ENCODE measurements at regions not wholly inside any gene's neighbourhood (a gene's known extent, or its start where the extent isn't known, plus 50 kb on each side); places are given as distances from the start of the nearest gene placed in this dataset.
A peak's percentile ranks its signal among the peaks of the same experiment; 100 is the strongest.

DNA sequence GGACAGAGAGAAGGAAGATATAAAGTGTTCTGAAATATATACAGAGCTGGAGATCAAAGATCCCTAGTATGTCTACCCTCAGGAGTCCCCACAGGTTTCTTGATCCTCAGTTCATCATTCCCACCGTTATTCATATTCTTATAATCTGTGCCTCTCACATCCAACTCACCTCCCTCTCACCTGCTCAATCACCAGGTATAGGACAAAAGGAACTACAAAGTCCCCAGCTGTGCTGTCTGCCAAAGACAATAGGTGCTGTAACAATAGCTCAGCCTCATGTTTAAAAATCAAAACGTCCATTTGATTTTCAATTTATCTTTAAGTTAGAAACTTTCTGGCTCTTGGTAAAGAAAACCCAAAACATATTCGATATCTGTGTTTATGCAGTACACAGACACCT lies 121.1 kb upstream of the PKN2 start:
- Histone ChIP-seq H3K36me3 (ENCODE audit: control insufficient read depth, insufficient read depth, low read length) (no peaks in the 10 kb centered on the region), H3K4me1 (ENCODE audit: control insufficient read depth, extremely low read depth, insufficient read depth, low read length) (no peaks in the 10 kb centered on the region), H2AFZ (ENCODE audit: low read length) (no peak overlapping the region), H3K4me2 (ENCODE audit: extremely low read depth, insufficient read depth, low read length) (no peak overlapping the region), H4K20me1 (ENCODE audit: control insufficient read depth, extremely low read depth, insufficient read depth, low read length) (no peaks in the 10 kb centered on the region), H3K79me2 (ENCODE audit: control insufficient read depth, insufficient read depth, low read length) (no peaks in the 10 kb centered on the region), H3K27me3 (ENCODE audit: control insufficient read depth, insufficient read depth, low read length) (no peaks in the 10 kb centered on the region), H3K9ac (ENCODE audit: insufficient read depth, low read length) (no peak overlapping the region), H3K27ac (ENCODE audit: insufficient read depth, low read length) (no peak overlapping the region), H3K9me3 (ENCODE audit: control insufficient read depth, insufficient read depth, low read depth, low read length) (no peaks in the 10 kb centered on the region), H3K4me3 (replicated peaks in 1 of 4; ENCODE audit: control extremely low read depth in 1 of 4, insufficient read depth in 1 of 4, low read depth in 3 of 4, low read length in 4 of 4) (no peak overlapping the region)
- DNase-seq (ENCODE audit: low read depth in 2 of 2): no peak
- no peak for TF ChIP-seq EZH2 (IDR thresholded peaks at IDR 0.05; ENCODE audit: low read length, missing control alignments)
- TF ChIP-seq, protein P1, sequence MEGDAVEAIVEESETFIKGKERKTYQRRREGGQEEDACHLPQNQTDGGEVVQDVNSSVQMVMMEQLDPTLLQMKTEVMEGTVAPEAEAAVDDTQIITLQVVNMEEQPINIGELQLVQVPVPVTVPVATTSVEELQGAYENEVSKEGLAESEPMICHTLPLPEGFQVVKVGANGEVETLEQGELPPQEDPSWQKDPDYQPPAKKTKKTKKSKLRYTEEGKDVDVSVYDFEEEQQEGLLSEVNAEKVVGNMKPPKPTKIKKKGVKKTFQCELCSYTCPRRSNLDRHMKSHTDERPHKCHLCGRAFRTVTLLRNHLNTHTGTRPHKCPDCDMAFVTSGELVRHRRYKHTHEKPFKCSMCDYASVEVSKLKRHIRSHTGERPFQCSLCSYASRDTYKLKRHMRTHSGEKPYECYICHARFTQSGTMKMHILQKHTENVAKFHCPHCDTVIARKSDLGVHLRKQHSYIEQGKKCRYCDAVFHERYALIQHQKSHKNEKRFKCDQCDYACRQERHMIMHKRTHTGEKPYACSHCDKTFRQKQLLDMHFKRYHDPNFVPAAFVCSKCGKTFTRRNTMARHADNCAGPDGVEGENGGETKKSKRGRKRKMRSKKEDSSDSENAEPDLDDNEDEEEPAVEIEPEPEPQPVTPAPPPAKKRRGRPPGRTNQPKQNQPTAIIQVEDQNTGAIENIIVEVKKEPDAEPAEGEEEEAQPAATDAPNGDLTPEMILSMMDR (conservative IDR thresholded peaks at IDR 0.05 in 1 of 2, IDR thresholded peaks at IDR 0.05 in 1 of 2; ENCODE audit: low read depth in 1 of 2, low read length in 2 of 2): no peak

- H3K4me1 ChIP-seq (ENCODE audit: control insufficient read depth, extremely low read depth, insufficient read depth, low read length): no peaks in the 10 kb centered on the region
- H3K4me2 ChIP-seq (ENCODE audit: extremely low read depth, insufficient read depth, low read length): no peak overlapping the region
- H3K36me3 ChIP-seq (ENCODE audit: control insufficient read depth, insufficient read depth, low read length): no peaks in the 10 kb centered on the region
- H3K9ac ChIP-seq (ENCODE audit: insufficient read depth, low read length): no peak overlapping the region
- no peaks in the 10 kb centered on the region for H3K9me3 ChIP-seq (ENCODE audit: control insufficient read depth, insufficient read depth, low read depth, low read length)
- no peak for DNase-seq (ENCODE audit: low read depth in 2 of 2)
- TF ChIP-seq, protein P1 (conservative IDR thresholded peaks at IDR 0.05 in 1 of 2, IDR thresholded peaks at IDR 0.05 in 1 of 2; ENCODE audit: low read depth in 1 of 2, low read length in 2 of 2): no peak
- no peak for TF ChIP-seq EZH2 (IDR thresholded peaks at IDR 0.05; ENCODE audit: low read length, missing control alignments)
- no peaks in the 10 kb centered on the region for H3K27me3 ChIP-seq (ENCODE audit: control insufficient read depth, insufficient read depth, low read length)
- H2AFZ ChIP-seq (ENCODE audit: low read length): no peak overlapping the region
- no peaks in the 10 kb centered on the region for H3K79me2 ChIP-seq (ENCODE audit: control insufficient read depth, insufficient read depth, low read length)
- H4K20me1 ChIP-seq (ENCODE audit: control insufficient read depth, extremely low read depth, insufficient read depth, low read length): no peaks in the 10 kb centered on the region
- no peak overlapping the region for H3K27ac ChIP-seq (ENCODE audit: insufficient read depth, low read length)
- no peak overlapping the region for H3K4me3 ChIP-seq (replicated peaks in 1 of 4; ENCODE audit: control extremely low read depth in 1 of 4, insufficient read depth in 1 of 4, low read depth in 3 of 4, low read length in 4 of 4)
Measured at GRCh38 chr1:88566615-88567387, 117.3 kb upstream of the PKN2 start.

DNA sequence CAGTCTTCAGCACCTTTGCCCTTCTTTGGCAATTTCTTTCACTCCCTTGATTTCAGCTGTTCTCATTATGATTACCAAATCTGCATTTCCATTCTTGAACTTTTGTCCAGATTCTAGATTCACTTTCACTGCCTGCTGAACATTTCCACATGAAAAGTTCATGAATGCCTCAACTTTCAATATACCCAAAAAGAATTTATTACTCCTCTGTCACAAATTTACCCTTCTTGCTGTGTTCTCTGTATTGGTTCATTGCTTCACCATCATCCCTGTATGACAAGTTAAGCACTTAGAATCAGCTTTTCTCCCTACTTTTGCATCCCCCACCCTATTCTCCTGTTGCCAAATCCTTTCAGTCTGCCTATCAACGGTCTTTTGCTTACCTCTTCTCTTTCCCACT lies 112.6 kb upstream of the PKN2 start:
- Histone ChIP-seq H3K27me3 (ENCODE audit: control insufficient read depth, insufficient read depth, low read length) (no peaks in the 10 kb centered on the region), H2AFZ (ENCODE audit: low read length) (no peak overlapping the region), H3K4me2 (ENCODE audit: extremely low read depth, insufficient read depth, low read length) (no peak overlapping the region), H3K36me3 (ENCODE audit: control insufficient read depth, insufficient read depth, low read length) (no peaks in the 10 kb centered on the region), H3K4me1 (ENCODE audit: control insufficient read depth, extremely low read depth, insufficient read depth, low read length) (no peaks in the 10 kb centered on the region), H3K79me2 (ENCODE audit: control insufficient read depth, insufficient read depth, low read length) (no peaks in the 10 kb centered on the region), H3K9ac (ENCODE audit: insufficient read depth, low read length) (no peak overlapping the region), H3K27ac (ENCODE audit: insufficient read depth, low read length) (no peak overlapping the region), H4K20me1 (ENCODE audit: control insufficient read depth, extremely low read depth, insufficient read depth, low read length) (no peaks in the 10 kb centered on the region), H3K9me3 (ENCODE audit: control insufficient read depth, insufficient read depth, low read depth, low read length) (no peaks in the 10 kb centered on the region), H3K4me3 (replicated peaks in 1 of 4; ENCODE audit: control extremely low read depth in 1 of 4, insufficient read depth in 1 of 4, low read depth in 3 of 4, low read length in 4 of 4) (no peak overlapping the region)
- peak in 1 of 2 donors; percentile 49 for DNase-seq (ENCODE audit: low read depth in 2 of 2)
- no peak for TF ChIP-seq EZH2 (IDR thresholded peaks at IDR 0.05; ENCODE audit: low read length, missing control alignments)
- TF ChIP-seq, protein P1 (conservative IDR thresholded peaks at IDR 0.05 in 1 of 2, IDR thresholded peaks at IDR 0.05 in 1 of 2; ENCODE audit: low read depth in 1 of 2, low read length in 2 of 2): no peak

All from fibroblast of lung (primary cell).